ENCODE measurements at regions not wholly inside any gene's neighbourhood (a gene's known extent, or its start where the extent isn't known, plus 50 kb on each side); places are given as distances from the start of the nearest gene placed in this dataset.

- Histone ChIP-seq H3K36me3 (ENCODE audit: insufficient read depth, low read length) (no peaks in the 10 kb centered on the region), H2AFZ (ENCODE audit: low read length) (no peak overlapping the region), H3K4me3 (ENCODE audit: low read depth, low read length, poor library complexity, severe bottlenecking) (no peak overlapping the region), H3K79me2 (ENCODE audit: insufficient read depth, low read length) (no peaks in the 10 kb centered on the region), H4K20me1 (ENCODE audit: insufficient read depth, low read length) (no peaks in the 10 kb centered on the region), H3K9ac (ENCODE audit: low read length) (no peak overlapping the region), H3K27me3 (ENCODE audit: insufficient read depth, low read length) (peaks cover 6% of the 10 kb centered on the region; the same call in 1 of the 2 replicates), H3K9me2 (ENCODE audit: low read depth, low read length) (no peaks in the 10 kb centered on the region), H3K4me1 (ENCODE audit: insufficient read depth, low read length, severe bottlenecking) (no peaks in the 10 kb centered on the region), H3F3A (ENCODE audit: insufficient read depth, low read length) (no peaks in the 10 kb centered on the region), H3K4me2 (ENCODE audit: low read length) (no peak overlapping the region), H3K27ac (ENCODE audit: low read depth, low read length, poor library complexity, severe bottlenecking) (no peak overlapping the region), H3K9me3 (ENCODE audit: low read length) (no peaks in the 10 kb centered on the region)
- TF ChIP-seq CTCF (IDR thresholded peaks at IDR 0.05; ENCODE audit: low read length) (no peak), EZH2 (IDR thresholded peaks at IDR 0.05; ENCODE audit: borderline replicate concordance, low read length) (no peak)
Observed at GRCh38 chr21:34220556-34221195, 143.1 kb upstream of the KCNE2 start.

DNA sequence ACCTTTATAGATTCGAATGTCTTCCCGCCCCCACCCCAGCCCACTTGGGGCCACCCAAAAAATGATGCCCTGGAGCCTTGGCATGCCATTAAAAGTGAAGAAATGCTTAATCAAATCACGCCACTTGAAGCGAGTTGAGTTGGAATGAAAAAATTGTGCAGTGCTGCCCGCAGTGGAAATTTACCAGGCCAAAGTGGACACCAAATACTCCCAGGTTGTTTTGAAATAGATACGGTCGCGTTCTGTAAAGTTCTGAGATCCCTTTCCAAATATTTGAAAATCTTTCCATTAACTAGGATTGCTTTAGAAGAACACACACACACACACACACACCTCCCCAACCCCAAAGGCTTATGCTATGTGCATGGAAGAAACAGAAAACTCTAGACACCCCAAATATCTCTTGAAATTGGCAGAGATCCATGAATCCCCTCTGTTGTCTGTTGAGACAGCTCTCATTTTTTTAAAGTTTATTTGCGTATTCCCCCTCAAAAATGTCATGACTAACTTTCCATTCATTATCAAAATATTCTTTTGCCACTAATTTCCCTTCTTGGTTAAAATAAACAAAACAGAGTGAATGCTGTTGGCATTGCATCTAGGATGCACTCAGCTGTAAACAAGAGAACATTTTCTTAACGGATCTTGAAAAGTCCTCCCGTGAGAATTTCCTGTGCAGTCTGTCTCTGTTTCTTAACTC, 142.3 kb upstream of the KCNE2 start:
- H3K4me3 ChIP-seq (ENCODE audit: low read depth, low read length, poor library complexity, severe bottlenecking) = no peak overlapping the region
- no peaks in the 10 kb centered on the region for H3K36me3 ChIP-seq (ENCODE audit: insufficient read depth, low read length)
- H3K79me2 ChIP-seq (ENCODE audit: insufficient read depth, low read length) = no peaks in the 10 kb centered on the region
- no peaks in the 10 kb centered on the region for H4K20me1 ChIP-seq (ENCODE audit: insufficient read depth, low read length)
- H3K27ac ChIP-seq (ENCODE audit: low read depth, low read length, poor library complexity, severe bottlenecking) = no peak overlapping the region
- H3F3A ChIP-seq (ENCODE audit: insufficient read depth, low read length) = no peaks in the 10 kb centered on the region
- H3K9me3 ChIP-seq (ENCODE audit: low read length) = no peaks in the 10 kb centered on the region
- no peak for TF ChIP-seq EZH2 (IDR thresholded peaks at IDR 0.05; ENCODE audit: borderline replicate concordance, low read length)
- TF ChIP-seq CTCF (IDR thresholded peaks at IDR 0.05; ENCODE audit: low read length) = no peak
- H3K4me1 ChIP-seq (ENCODE audit: insufficient read depth, low read length, severe bottlenecking) = no peaks in the 10 kb centered on the region
- H3K9ac ChIP-seq (ENCODE audit: low read length) = no peak overlapping the region
- no peak overlapping the region for H3K4me2 ChIP-seq (ENCODE audit: low read length)
- no peak overlapping the region for H2AFZ ChIP-seq (ENCODE audit: low read length)
- peaks cover 4% of the 10 kb centered on the region; the same call in 1 of the 2 replicates for H3K27me3 ChIP-seq (ENCODE audit: insufficient read depth, low read length)
- H3K9me2 ChIP-seq (ENCODE audit: low read depth, low read length) = no peaks in the 10 kb centered on the region

DNA sequence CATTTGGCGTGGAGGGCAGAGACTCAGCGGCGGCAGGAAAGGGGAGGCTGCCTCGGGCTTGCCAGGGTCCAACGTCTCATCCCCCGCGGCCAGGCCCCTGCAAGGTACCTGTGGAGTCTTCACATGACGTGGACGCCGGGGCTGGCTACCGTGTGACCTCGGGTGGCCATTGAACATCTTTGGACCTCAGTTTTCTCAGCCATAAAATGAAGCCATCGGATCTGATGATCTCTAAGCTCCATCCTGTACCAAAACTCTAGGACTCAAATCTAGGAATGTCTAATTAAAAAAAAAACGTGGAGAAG, 141.8 kb upstream of the KCNE2 start:
- no peak for TF ChIP-seq CTCF (IDR thresholded peaks at IDR 0.05; ENCODE audit: low read length)
- TF ChIP-seq EZH2 (IDR thresholded peaks at IDR 0.05; ENCODE audit: borderline replicate concordance, low read length) = no peak
- H3K79me2 ChIP-seq (ENCODE audit: insufficient read depth, low read length) = no peaks in the 10 kb centered on the region

More for the DNA sequence above, 141.8 kb upstream of the KCNE2 start:
- H3K27ac ChIP-seq (ENCODE audit: low read depth, low read length, poor library complexity, severe bottlenecking) = no peak overlapping the region
- no peak overlapping the region for H3K9ac ChIP-seq (ENCODE audit: low read length)
- H2AFZ ChIP-seq (ENCODE audit: low read length) = no peak overlapping the region
- no peaks in the 10 kb centered on the region for H3K9me3 ChIP-seq (ENCODE audit: low read length)
- H4K20me1 ChIP-seq (ENCODE audit: insufficient read depth, low read length) = no peaks in the 10 kb centered on the region
- no peak overlapping the region for H3K4me2 ChIP-seq (ENCODE audit: low read length)
- no peaks in the 10 kb centered on the region for H3K36me3 ChIP-seq (ENCODE audit: insufficient read depth, low read length)
- no peaks in the 10 kb centered on the region for H3K4me1 ChIP-seq (ENCODE audit: insufficient read depth, low read length, severe bottlenecking)
- H3K4me3 ChIP-seq (ENCODE audit: low read depth, low read length, poor library complexity, severe bottlenecking) = no peak overlapping the region
- H3F3A ChIP-seq (ENCODE audit: insufficient read depth, low read length) = no peaks in the 10 kb centered on the region
- H3K9me2 ChIP-seq (ENCODE audit: low read depth, low read length) = no peaks in the 10 kb centered on the region
- H3K27me3 ChIP-seq (ENCODE audit: insufficient read depth, low read length) = no peaks in the 10 kb centered on the region; the same call in 1 of the 2 replicates
